Esophagus squamous epithelium (tissue), 4 donors: ENCODE measurements at regions not wholly inside any gene's neighbourhood (a gene's known extent, or its start where the extent isn't known, plus 50 kb on each side); places are given as distances from the start of the nearest gene placed in this dataset.

Experiments
- CTCF ChIP-seq, 6 experiments: fragments of 450-650 bp in 4 of 6; fragments of 200-600 bp in 2 of 6; sonication (generic) in 2 of 6; IDR thresholded peaks; one replicate each; pipeline ENCODE4 v1.5.1; 2016 to 2019; ENCODE audit warnings: antibody characterized with exemption in 6 of 6, mild to moderate bottlenecking in 4 of 6, moderate library complexity in 4 of 6
- POLR2A ChIP-seq, 4 donors: fragments of 450-650 bp; IDR thresholded peaks; one replicate each; pipeline ENCODE4 v1.6.1; 2017; ENCODE audit warnings: antibody characterized with exemption in 4 of 4, mild to moderate bottlenecking in 4 of 4, moderate library complexity in 3 of 4

- TF ChIP-seq CTCF (IDR thresholded peaks at IDR 0.05): no peak
- TF ChIP-seq POLR2A (IDR thresholded peaks at IDR 0.05): no peak
These were observed 391.0 kb upstream of the EEF2KMT start for GRCh38 chr16:5488581-5488980.
